ENCODE measurements at regions not wholly inside any gene's neighbourhood (a gene's known extent, or its start where the extent isn't known, plus 50 kb on each side); places are given as distances from the start of the nearest gene placed in this dataset.

GRCh38 chr20:37638527-37638926, 55.3 kb upstream of the CTNNBL1 start:
- no peaks in the 10 kb centered on the region for H3K4me1 ChIP-seq (ENCODE audit: control insufficient read depth, insufficient read depth, low read length)
- WGBS, 2 experiments (ENCODE audit: insufficient coverage in 1 of 2, insufficient read length in 1 of 2), result 67 to 92% methylated on average over 1 to 2 of the region's 2 CpGs
- Mint-ChIP-seq H3K27me3 (ENCODE audit: insufficient read depth) (peaks cover 18% of the 10 kb centered on the region), H3K36me3 (ENCODE audit: low read depth) (no peaks in the 10 kb centered on the region), H3K4me3 (no peak overlapping the region), H3K9me3 (no peaks in the 10 kb centered on the region), H3K4me1 (no peaks in the 10 kb centered on the region), H3K27ac (no peak overlapping the region)
- no peak for TF ChIP-seq CTCF (conservative IDR thresholded peaks at IDR 0.05)
- no peak overlapping the region for H3K4me3 ChIP-seq (ENCODE audit: low read length)
- H3K27me3 ChIP-seq (ENCODE audit: control insufficient read depth, insufficient read depth, low read length, poor library complexity, severe bottlenecking), result peaks cover 39% of the 10 kb centered on the region
- no peaks in the 10 kb centered on the region for H3K36me3 ChIP-seq (ENCODE audit: control insufficient read depth, insufficient read depth, low read length)
- H3K9me3 ChIP-seq (ENCODE audit: control insufficient read depth, low read length), result peaks cover 4% of the 10 kb centered on the region
- H3K27ac ChIP-seq (ENCODE audit: low read depth, low read length), result no peak overlapping the region
- H3K9ac ChIP-seq (ENCODE audit: extremely low read depth, low read length, poor library complexity, severe bottlenecking), result no peak overlapping the region
- no peak for DNase-seq

- H3K4me3 Mint-ChIP-seq, result no peak overlapping the region
- DNase-seq, result no peak
- H3K4me1 ChIP-seq (ENCODE audit: control insufficient read depth, insufficient read depth, low read length), result no peaks in the 10 kb centered on the region
- H3K27me3 ChIP-seq (ENCODE audit: control insufficient read depth, insufficient read depth, low read length, poor library complexity, severe bottlenecking), result peaks cover 32% of the 10 kb centered on the region
- H3K36me3 ChIP-seq (ENCODE audit: control insufficient read depth, insufficient read depth, low read length), result no peaks in the 10 kb centered on the region
- no peak overlapping the region for H3K4me3 ChIP-seq (ENCODE audit: low read length)
- H3K4me1 Mint-ChIP-seq, result no peaks in the 10 kb centered on the region
- H3K27me3 Mint-ChIP-seq (ENCODE audit: insufficient read depth), result peaks cover 21% of the 10 kb centered on the region
- no peaks in the 10 kb centered on the region for H3K36me3 Mint-ChIP-seq (ENCODE audit: low read depth)
- no peak overlapping the region for H3K27ac ChIP-seq (ENCODE audit: low read depth, low read length)
- peaks cover 4% of the 10 kb centered on the region for H3K9me3 ChIP-seq (ENCODE audit: control insufficient read depth, low read length)
- no peak for TF ChIP-seq CTCF (conservative IDR thresholded peaks at IDR 0.05)
- no peak overlapping the region for H3K27ac Mint-ChIP-seq
- H3K9ac ChIP-seq (ENCODE audit: extremely low read depth, low read length, poor library complexity, severe bottlenecking), result no peak overlapping the region
- no peaks in the 10 kb centered on the region for H3K9me3 Mint-ChIP-seq
- 92% methylated on average over 12 of the region's 12 CpGs; no CpG with 5 or more reads in 1 of the 2 experiments for WGBS, 2 experiments (ENCODE audit: insufficient coverage in 1 of 2, insufficient read length in 1 of 2)
Observed at GRCh38 chr20:37636977-37637376, 56.9 kb upstream of the CTNNBL1 start.

- Mint-ChIP-seq H3K4me3 (no peak overlapping the region), H3K9me3 (no peaks in the 10 kb centered on the region), H3K4me1 (no peaks in the 10 kb centered on the region), H3K27ac (no peak overlapping the region), H3K27me3 (ENCODE audit: insufficient read depth) (peaks cover 21% of the 10 kb centered on the region), H3K36me3 (ENCODE audit: low read depth) (no peaks in the 10 kb centered on the region)
- Histone ChIP-seq H3K4me3 (ENCODE audit: low read length) (no peak overlapping the region), H3K4me1 (ENCODE audit: control insufficient read depth, insufficient read depth, low read length) (no peaks in the 10 kb centered on the region), H3K27me3 (ENCODE audit: control insufficient read depth, insufficient read depth, low read length, poor library complexity, severe bottlenecking) (peaks cover 32% of the 10 kb centered on the region), H3K27ac (ENCODE audit: low read depth, low read length) (no peak overlapping the region), H3K9ac (ENCODE audit: extremely low read depth, low read length, poor library complexity, severe bottlenecking) (no peak overlapping the region), H3K36me3 (ENCODE audit: control insufficient read depth, insufficient read depth, low read length) (no peaks in the 10 kb centered on the region), H3K9me3 (ENCODE audit: control insufficient read depth, low read length) (peaks cover 4% of the 10 kb centered on the region)
- DNase-seq, result no peak
- 83 to 86% methylated on average over 10 to 14 of the region's 14 CpGs for WGBS, 2 experiments (ENCODE audit: insufficient coverage in 1 of 2, insufficient read length in 1 of 2)
- no peak for TF ChIP-seq CTCF (conservative IDR thresholded peaks at IDR 0.05)
Observed at GRCh38 chr20:37636212-37636975, 57.4 kb upstream of the CTNNBL1 start.
